CD4-positive, alpha-beta T cell treated with Interleukin-21 for 1 hour (primary cell): ENCODE measurements at regions not wholly inside any gene's neighbourhood (a gene's known extent, or its start where the extent isn't known, plus 50 kb on each side); places are given as distances from the start of the nearest gene placed in this dataset.
"Not testable (repeated sequence)": the region's sequence is repeated elsewhere in the genome, so short reads cannot be mapped to it uniquely, and the experiment has no call there.

Experiments
- DNase-seq: peaks from one replicate; pipeline ENCODE4 v3.0.0-alpha.2; 2020

DNA sequence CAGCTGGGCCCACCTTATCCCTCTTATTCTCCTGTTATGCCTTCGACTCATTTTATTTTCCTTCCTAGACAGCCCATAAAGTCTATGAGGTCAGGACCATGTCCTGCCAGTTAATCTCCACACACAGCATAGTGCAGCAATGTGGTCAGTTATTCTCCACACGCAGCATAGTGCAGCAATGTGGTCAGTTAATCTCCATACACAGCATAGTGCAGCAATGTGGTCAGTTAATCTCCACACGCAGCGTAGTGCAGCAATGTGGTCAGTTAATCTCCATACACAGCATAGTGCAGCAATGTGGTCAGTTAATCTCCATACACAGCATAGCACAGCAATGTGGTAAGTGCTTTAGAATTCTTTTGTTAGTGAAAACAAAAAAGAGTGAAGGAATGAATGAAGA lies 77.8 kb downstream of the TEX36 start:
- DNase-seq = no peak

- no peak for DNase-seq
These were observed 80.1 kb downstream of the TEX36 start for GRCh38 chr10:125602825-125603224.

DNA sequence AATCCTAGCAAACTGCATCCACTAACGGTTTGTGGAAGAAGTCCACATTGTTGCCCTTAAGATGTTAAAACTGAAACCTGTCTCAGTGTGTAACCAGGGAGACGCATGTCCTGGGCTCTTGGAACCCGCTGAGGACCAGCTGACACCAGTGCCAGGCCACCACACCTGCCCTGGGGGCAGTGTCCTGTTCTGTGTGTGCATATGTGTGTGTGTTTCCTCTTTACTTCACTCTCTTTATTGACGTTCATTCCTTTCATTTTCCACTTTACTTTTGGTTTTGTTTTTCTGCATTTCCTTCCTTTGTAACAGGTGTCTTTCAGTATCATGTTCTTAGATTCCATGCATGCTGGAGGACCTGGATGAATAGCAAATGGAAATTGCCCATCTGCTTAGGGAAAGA lies 83.8 kb downstream of the TEX36 start:
- DNase-seq = no peak

- no peak for DNase-seq
These were observed 87.1 kb downstream of the TEX36 start for GRCh38 chr10:125595911-125596310.

- DNase-seq = no peak
These were observed 89.3 kb downstream of the TEX36 start for GRCh38 chr10:125593644-125594043.

- no peak for DNase-seq
These were observed 90.1 kb downstream of the TEX36 start for GRCh38 chr10:125592897-125593296.

GRCh38 chr10:125591886-125592285 lies 91.1 kb downstream of the TEX36 start:
- DNase-seq = no peak

DNA sequence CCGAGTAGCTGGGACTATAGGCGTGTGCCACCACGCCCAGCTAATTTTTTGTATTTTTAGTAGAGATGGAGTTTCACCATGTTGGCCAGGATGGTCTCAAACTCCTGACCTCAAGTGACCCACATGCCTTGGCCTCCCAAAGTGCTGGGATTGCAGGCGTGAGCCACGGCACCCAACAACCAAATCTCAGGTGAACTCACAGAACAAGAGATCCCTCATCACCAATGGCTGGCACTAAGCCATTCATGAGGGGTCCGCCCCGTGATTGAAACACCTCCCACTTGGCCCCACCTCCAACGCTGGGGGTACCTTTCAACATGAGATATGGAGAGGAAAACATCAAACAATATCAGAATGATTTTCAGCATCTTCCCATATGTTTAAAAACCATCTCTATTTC lies 94.2 kb downstream of the TEX36 start:
- DNase-seq = not testable (repeated sequence)

DNA sequence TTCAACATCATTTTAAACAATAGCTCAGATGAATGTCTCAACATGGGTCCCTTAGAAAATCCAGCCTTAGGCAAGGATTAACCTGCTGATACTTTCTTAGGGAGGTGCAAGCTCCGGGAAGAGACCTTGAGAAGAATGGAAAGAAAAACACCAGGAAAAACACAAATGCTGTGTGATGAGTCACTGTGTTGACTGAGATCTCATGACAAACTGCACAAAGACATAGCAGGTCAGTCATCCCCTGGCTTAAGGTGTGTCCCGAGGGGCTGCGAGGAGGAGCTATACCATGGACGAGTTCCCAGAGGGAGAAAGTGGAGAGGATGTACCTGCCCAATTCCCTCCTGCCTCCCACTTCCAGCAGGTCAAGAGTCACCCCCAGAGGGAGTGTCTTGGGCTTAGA lies 98.0 kb downstream of the TEX36 start:
- no peak for DNase-seq

DNA sequence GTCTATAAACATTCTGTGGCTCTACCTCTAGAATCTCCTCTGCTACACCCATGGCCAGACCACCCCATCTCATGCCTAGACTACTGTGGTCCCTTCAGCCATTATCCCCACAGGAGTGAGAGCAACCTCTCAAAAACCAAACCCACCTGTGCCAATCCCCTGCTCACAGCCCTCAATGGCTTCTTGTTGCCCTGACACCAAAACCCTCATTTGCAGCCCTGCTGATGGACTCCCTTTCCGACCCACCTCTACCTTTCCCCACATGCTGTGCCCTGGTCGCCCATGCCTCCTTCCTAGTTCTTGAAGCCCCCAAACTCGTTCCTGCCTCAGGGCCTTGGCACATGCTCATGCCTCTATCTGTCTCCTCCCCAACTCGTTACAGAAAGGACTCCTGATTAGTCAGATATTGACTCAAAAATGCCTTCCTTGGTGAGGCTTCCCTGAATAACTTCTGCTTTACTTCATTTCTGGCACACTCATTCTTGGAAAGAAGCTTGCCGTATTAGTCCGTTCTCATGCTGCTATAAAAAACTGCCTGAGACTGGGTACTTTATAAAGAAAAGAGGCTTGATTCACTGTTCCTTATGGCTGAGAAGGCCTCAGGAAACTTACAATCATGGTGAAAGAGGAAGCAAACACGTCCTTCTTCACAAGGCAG lies 104.2 kb downstream of the TEX36 start:
- no peak for DNase-seq

DNA sequence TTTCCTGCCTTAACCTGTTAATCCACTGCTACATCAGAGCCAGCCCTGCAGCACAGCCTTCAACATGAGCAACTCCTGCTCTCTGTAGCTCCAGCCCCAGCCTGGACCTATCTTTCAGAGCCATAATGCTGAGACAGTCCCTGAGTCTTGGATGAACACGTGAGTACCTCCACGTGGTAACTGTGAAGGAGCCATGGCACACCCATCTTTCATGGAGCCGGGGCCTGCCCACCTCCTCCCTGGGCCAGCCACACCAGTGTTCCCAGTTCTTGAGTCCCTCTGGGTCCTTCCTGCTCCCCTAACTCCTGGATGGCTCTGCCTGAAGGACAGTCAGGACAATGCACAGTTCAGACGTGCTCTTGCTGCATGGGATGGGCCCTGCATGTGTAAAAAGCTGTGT lies 107.1 kb downstream of the TEX36 start:
- DNase-seq = no peak

GRCh38 chr10:125568156-125568555 lies 114.8 kb downstream of the TEX36 start:
- DNase-seq = no peak

GRCh38 chr10:125567529-125567928 lies 115.4 kb downstream of the TEX36 start:
- DNase-seq = no peak

GRCh38 chr10:125565046-125565445 lies 117.9 kb downstream of the TEX36 start:
- no peak for DNase-seq

GRCh38 chr10:125564570-125564969 lies 118.4 kb downstream of the TEX36 start:
- DNase-seq = no peak

- DNase-seq = no peak
These were observed 120.2 kb downstream of the TEX36 start for GRCh38 chr10:125562737-125563136.

DNA sequence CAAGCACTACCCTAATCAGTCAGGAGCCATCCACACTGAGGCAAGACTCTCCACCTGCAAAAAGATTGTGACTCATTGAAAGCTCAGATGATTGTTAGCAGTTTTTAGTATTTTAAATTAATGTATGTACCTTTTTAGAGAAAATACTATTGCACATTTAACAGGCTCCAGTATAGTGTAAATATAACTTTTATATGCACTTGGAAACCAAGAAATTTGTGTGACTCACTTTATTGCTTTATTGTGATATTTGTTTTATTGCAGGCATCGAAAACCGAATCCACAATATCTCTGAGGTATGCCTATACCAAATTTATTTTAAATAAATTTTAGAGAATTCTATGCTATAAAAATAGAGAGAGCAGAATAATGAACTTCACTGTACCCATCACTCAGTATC lies 122.0 kb downstream of the TEX36 start:
- no peak for DNase-seq

DNA sequence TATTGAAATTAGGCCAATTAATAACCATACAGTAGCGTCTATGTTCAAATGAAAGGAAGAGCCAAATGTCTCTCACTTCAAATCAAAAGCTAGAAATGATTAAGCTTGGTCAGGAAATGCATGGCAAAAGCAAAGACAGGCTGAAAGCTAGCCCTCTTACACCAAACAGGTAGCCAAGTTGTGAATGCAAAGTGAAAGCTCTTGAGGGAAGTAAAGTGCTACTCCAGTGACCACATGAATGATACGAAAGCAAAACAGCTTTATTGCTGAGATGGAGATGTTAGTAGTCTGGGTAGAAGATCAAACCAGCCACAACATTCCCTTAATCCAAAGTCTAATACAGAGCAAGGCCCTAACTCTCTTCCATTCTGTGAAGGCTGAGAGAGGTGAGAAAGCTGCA lies 123.8 kb downstream of the TEX36 start:
- no peak for DNase-seq

DNA sequence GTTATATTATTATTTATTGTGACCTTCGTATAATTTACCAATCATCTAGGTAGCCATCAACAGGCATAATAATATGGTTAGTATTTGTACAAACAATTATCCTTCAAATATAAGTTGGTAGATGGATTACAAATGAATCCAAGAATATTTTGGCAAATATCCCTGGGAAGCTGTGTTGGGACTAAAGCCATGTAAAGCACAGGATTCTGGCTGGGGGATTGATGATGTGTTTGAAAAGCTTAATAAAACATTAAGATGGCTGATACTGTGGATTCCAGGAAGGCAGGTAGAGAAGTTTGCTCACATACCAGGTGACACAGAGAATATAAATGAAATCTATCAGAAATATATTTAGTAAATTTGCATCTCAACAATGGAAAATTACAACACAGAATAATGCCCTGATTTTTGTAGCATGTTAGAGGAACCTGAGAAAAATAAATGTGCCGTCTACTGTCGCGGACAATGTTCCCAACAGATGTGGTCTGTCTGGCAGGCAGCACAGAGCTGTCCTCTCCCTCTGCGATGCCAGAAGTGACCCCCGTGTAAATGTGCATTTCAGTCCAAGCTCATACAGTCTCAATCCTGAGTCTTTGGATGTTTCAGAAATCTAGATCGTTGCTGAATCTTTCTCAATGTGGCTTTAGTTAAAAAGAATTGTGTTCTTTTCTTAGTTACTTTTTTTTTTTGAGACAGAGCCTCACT lies 125.0 kb downstream of the TEX36 start:
- DNase-seq = no peak

- DNase-seq = no peak
These were observed 125.7 kb downstream of the TEX36 start for GRCh38 chr10:125557311-125557710.

GRCh38 chr10:125556882-125557281 lies 126.1 kb downstream of the TEX36 start:
- DNase-seq = no peak

GRCh38 chr10:125555743-125556142 lies 127.2 kb downstream of the TEX36 start:
- no peak for DNase-seq

GRCh38 chr10:125555267-125555666 lies 127.7 kb downstream of the TEX36 start:
- no peak for DNase-seq

DNA sequence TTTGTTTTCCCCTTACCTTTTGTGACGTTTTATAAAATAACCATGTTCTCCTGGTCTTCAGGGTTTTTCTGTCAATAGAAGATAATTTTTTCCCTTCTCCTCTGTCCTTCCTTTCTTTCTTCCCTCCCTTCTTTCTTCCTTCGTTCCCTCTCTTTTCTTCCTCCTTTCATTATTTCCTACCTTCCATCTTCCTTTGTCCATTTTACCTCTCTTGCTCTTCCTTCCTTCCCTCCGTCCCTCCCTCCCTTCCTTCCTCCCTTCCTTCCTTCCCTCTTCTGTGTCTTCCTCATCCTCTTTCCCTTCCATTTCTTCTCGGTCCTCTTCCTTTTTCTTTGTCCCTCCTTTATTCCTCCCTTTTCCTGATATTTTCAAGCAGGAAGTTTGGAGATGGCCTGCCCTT lies 128.2 kb downstream of the TEX36 start:
- DNase-seq = no peak
